Tibial nerve (tissue), 4 donors: ENCODE measurements at regions not wholly inside any gene's neighbourhood (a gene's known extent, or its start where the extent isn't known, plus 50 kb on each side); places are given as distances from the start of the nearest gene placed in this dataset.

ENCODE experiments used
- EP300 ChIP-seq, 2 donors: sonication (generic); formaldehyde crosslinking; IDR thresholded peaks; one replicate each; pipeline ENCODE4 v1.6.1; 2017; ENCODE audit warnings: antibody characterized with exemption in 2 of 2, mild to moderate bottlenecking in 1 of 2
- TF ChIP-seq, protein P1 (sequence below), 5 experiments: fragments of 200-600 bp in 3 of 5; fragments of 450-650 bp in 2 of 5; sonication (generic) in 3 of 5; IDR thresholded peaks; one replicate each; pipeline ENCODE4 v1.5.1; 2016 to 2019; ENCODE audit warnings: antibody characterized with exemption in 5 of 5, mild to moderate bottlenecking in 3 of 5, moderate library complexity in 2 of 5

DNA sequence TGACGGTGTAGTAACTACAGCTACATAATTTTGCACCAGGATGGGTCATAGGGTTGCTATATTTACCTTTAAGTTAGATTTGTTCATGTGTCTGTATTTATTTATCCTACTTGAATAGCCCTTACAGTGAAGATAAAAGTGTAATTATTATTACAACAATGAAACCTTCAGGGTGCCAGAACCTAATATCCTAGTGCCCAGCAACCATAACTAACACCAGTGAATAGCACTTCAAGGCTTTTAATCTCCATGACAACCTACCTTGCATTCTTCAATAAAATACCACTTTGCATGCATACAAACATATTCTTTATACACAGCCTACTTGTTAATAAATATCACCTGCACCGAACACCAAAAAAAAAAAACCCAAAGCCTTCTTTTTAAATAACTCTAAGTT, 58.7 kb upstream of the G2E3 start:
- TF ChIP-seq, protein P1, sequence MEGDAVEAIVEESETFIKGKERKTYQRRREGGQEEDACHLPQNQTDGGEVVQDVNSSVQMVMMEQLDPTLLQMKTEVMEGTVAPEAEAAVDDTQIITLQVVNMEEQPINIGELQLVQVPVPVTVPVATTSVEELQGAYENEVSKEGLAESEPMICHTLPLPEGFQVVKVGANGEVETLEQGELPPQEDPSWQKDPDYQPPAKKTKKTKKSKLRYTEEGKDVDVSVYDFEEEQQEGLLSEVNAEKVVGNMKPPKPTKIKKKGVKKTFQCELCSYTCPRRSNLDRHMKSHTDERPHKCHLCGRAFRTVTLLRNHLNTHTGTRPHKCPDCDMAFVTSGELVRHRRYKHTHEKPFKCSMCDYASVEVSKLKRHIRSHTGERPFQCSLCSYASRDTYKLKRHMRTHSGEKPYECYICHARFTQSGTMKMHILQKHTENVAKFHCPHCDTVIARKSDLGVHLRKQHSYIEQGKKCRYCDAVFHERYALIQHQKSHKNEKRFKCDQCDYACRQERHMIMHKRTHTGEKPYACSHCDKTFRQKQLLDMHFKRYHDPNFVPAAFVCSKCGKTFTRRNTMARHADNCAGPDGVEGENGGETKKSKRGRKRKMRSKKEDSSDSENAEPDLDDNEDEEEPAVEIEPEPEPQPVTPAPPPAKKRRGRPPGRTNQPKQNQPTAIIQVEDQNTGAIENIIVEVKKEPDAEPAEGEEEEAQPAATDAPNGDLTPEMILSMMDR (IDR thresholded peaks at IDR 0.05), result no peak
- no peak for TF ChIP-seq EP300 (IDR thresholded peaks at IDR 0.05)
